ENCODE measurements at regions not wholly inside any gene's neighbourhood (a gene's known extent, or its start where the extent isn't known, plus 50 kb on each side); places are given as distances from the start of the nearest gene placed in this dataset.

- Histone ChIP-seq H3K27me3 (replicated peaks; ENCODE audit: control insufficient read depth, insufficient read depth, low read length) (no peaks in the 10 kb centered on the region), H3K4me1 (no peaks in the 10 kb centered on the region), H3K9me3 (no peaks in the 10 kb centered on the region), H3K36me3 (ENCODE audit: control insufficient read depth, insufficient read depth, low read length) (no peaks in the 10 kb centered on the region), H3K4me3 (ENCODE audit: low read depth, low read length) (no peak overlapping the region)
- no peaks in the 10 kb centered on the region for H3K36me3 Mint-ChIP-seq (ENCODE audit: insufficient read depth, unreplicated experiment)
- no peak overlapping the region for H3K27ac Mint-ChIP-seq (ENCODE audit: unreplicated experiment)
- no peak for TF ChIP-seq CTCF (IDR thresholded peaks at IDR 0.05; ENCODE audit: insufficient read depth in 1 of 2, low read depth in 1 of 2, low read length in 1 of 2, severe bottlenecking in 1 of 2, unreplicated experiment in 1 of 2)
- no TSS peak for BruUV-seq (replicated peaks)
- CTCF ChIA-PET = no interaction called here
- H3K9me3 Mint-ChIP-seq (ENCODE audit: unreplicated experiment) = no peaks in the 10 kb centered on the region
- no peak overlapping the region for H3K4me3 Mint-ChIP-seq (ENCODE audit: unreplicated experiment)
- POLR2A ChIA-PET = no interaction called here
- intact Hi-C loops (cut with micrococcal nuclease; ENCODE audit: unreplicated experiment) = no loop called here
- H3K4me1 Mint-ChIP-seq (ENCODE audit: low read depth, unreplicated experiment) = no peaks in the 10 kb centered on the region
- H3K27me3 Mint-ChIP-seq (ENCODE audit: insufficient read depth, unreplicated experiment) = no peaks in the 10 kb centered on the region
- DNase-seq = no peak
These were observed 68.1 kb downstream of the YIPF5 start for GRCh38 chr5:144102361-144102760.

GRCh38 chr5:144102979-144103378, 67.5 kb downstream of the YIPF5 start:
- H3K36me3 ChIP-seq (ENCODE audit: control insufficient read depth, insufficient read depth, low read length) = no peaks in the 10 kb centered on the region
- H3K27me3 ChIP-seq (replicated peaks; ENCODE audit: control insufficient read depth, insufficient read depth, low read length) = no peaks in the 10 kb centered on the region
- TF ChIP-seq CTCF (IDR thresholded peaks at IDR 0.05; ENCODE audit: insufficient read depth in 1 of 2, low read depth in 1 of 2, low read length in 1 of 2, severe bottlenecking in 1 of 2, unreplicated experiment in 1 of 2) = no peak
- Mint-ChIP-seq H3K27me3 (ENCODE audit: insufficient read depth, unreplicated experiment) (no peaks in the 10 kb centered on the region), H3K4me3 (ENCODE audit: unreplicated experiment) (no peak overlapping the region), H3K4me1 (ENCODE audit: low read depth, unreplicated experiment) (no peaks in the 10 kb centered on the region), H3K36me3 (ENCODE audit: insufficient read depth, unreplicated experiment) (no peaks in the 10 kb centered on the region), H3K9me3 (ENCODE audit: unreplicated experiment) (no peaks in the 10 kb centered on the region), H3K27ac (ENCODE audit: unreplicated experiment) (no peak overlapping the region)
- H3K4me1 ChIP-seq = no peaks in the 10 kb centered on the region
- DNase-seq = no peak
- no TSS peak for BruUV-seq (replicated peaks)
- intact Hi-C loops (cut with micrococcal nuclease; ENCODE audit: unreplicated experiment) = no loop called here
- POLR2A ChIA-PET = no interaction called here
- CTCF ChIA-PET = no interaction called here
- H3K4me3 ChIP-seq (ENCODE audit: low read depth, low read length) = no peak overlapping the region
- H3K9me3 ChIP-seq = no peaks in the 10 kb centered on the region

GRCh38 chr5:144103611-144104485, 66.6 kb downstream of the YIPF5 start:
- no peaks in the 10 kb centered on the region for H3K27me3 Mint-ChIP-seq (ENCODE audit: insufficient read depth, unreplicated experiment)
- no peak overlapping the region for H3K4me3 Mint-ChIP-seq (ENCODE audit: unreplicated experiment)
- intact Hi-C loops (cut with micrococcal nuclease; ENCODE audit: unreplicated experiment) = no loop called here
- no peaks in the 10 kb centered on the region for H3K9me3 Mint-ChIP-seq (ENCODE audit: unreplicated experiment)
- H3K4me1 ChIP-seq = no peaks in the 10 kb centered on the region
- no peak for TF ChIP-seq CTCF (IDR thresholded peaks at IDR 0.05; ENCODE audit: insufficient read depth in 1 of 2, low read depth in 1 of 2, low read length in 1 of 2, severe bottlenecking in 1 of 2, unreplicated experiment in 1 of 2)
- no peaks in the 10 kb centered on the region for H3K36me3 Mint-ChIP-seq (ENCODE audit: insufficient read depth, unreplicated experiment)
- H3K9me3 ChIP-seq = no peaks in the 10 kb centered on the region
- no peak overlapping the region for H3K4me3 ChIP-seq (ENCODE audit: low read depth, low read length)
- CTCF ChIA-PET = no interaction called here
- POLR2A ChIA-PET = no interaction called here
- H3K27me3 ChIP-seq (replicated peaks; ENCODE audit: control insufficient read depth, insufficient read depth, low read length) = no peaks in the 10 kb centered on the region
- H3K36me3 ChIP-seq (ENCODE audit: control insufficient read depth, insufficient read depth, low read length) = no peaks in the 10 kb centered on the region
- no TSS peak for BruUV-seq (replicated peaks)
- H3K27ac Mint-ChIP-seq (ENCODE audit: unreplicated experiment) = no peak overlapping the region
- DNase-seq = no peak
- H3K4me1 Mint-ChIP-seq (ENCODE audit: low read depth, unreplicated experiment) = no peaks in the 10 kb centered on the region

All from Caco-2 (cell line).